HG03565 (cell line): ENCODE measurements at regions not wholly inside any gene's neighbourhood (a gene's known extent, or its start where the extent isn't known, plus 50 kb on each side); places are given as distances from the start of the nearest gene placed in this dataset.

Source experiments
- ATAC-seq: cut with Tn5 transposase; IDR thresholded peaks from one replicate; pipeline ENCODE4 v1.9.1; 2021; ENCODE audit warnings: mild to moderate bottlenecking, moderate library complexity; ENCODE audit not compliant: unreplicated experiment

GRCh38 chrX:94041881-94042280 is 367.9 kb downstream of the FAM133A start:
- ATAC-seq = no peak

GRCh38 chrX:94045724-94046123 is 371.7 kb downstream of the FAM133A start:
- no peak for ATAC-seq

- no peak for ATAC-seq
Measured at GRCh38 chrX:94051926-94052325, 377.9 kb downstream of the FAM133A start.

GRCh38 chrX:94053575-94053974 is 379.6 kb downstream of the FAM133A start:
- ATAC-seq = no peak

GRCh38 chrX:94057385-94057784 is 383.4 kb downstream of the FAM133A start:
- no peak for ATAC-seq

GRCh38 chrX:94058728-94059382 is 384.8 kb downstream of the FAM133A start:
- ATAC-seq = no peak

- no peak for ATAC-seq
Measured at GRCh38 chrX:94065091-94065490, 391.1 kb downstream of the FAM133A start.

- no peak for ATAC-seq
Measured at GRCh38 chrX:94089149-94089548, 415.1 kb downstream of the FAM133A start.

GRCh38 chrX:94097868-94098267 is 423.9 kb downstream of the FAM133A start:
- no peak for ATAC-seq

GRCh38 chrX:94107981-94108380 is 434.0 kb downstream of the FAM133A start:
- no peak for ATAC-seq

GRCh38 chrX:94114362-94114761 is 440.4 kb downstream of the FAM133A start:
- ATAC-seq = no peak

GRCh38 chrX:94121799-94122198 is 447.8 kb downstream of the FAM133A start:
- no peak for ATAC-seq

GRCh38 chrX:94123062-94123461 is 449.1 kb downstream of the FAM133A start:
- ATAC-seq = no peak

- ATAC-seq = no peak
Measured at GRCh38 chrX:94162971-94163370, 489.0 kb downstream of the FAM133A start.

- no peak for ATAC-seq
Measured at GRCh38 chrX:94178145-94178788, 504.3 kb downstream of the FAM133A start.

GRCh38 chrX:94204524-94204923 is 530.5 kb downstream of the FAM133A start:
- no peak for ATAC-seq

- ATAC-seq = no peak
Measured at GRCh38 chrX:94216738-94217137, 542.7 kb downstream of the FAM133A start.

GRCh38 chrX:94252211-94252610 is 578.2 kb downstream of the FAM133A start:
- no peak for ATAC-seq

- ATAC-seq = no peak
Measured at GRCh38 chrX:94256396-94256795, 582.4 kb downstream of the FAM133A start.

GRCh38 chrX:94265323-94265722 is 591.3 kb downstream of the FAM133A start:
- no peak for ATAC-seq

GRCh38 chrX:94288325-94288724 is 614.3 kb downstream of the FAM133A start:
- no peak for ATAC-seq

- ATAC-seq = no peak
Measured at GRCh38 chrX:94288972-94289371, 615.0 kb downstream of the FAM133A start.

GRCh38 chrX:94302446-94302845 is 628.4 kb downstream of the FAM133A start:
- ATAC-seq = no peak
